Stimulated activated CD4-positive, alpha-beta T cell treated with anti-CD3 and anti-CD28 coated beads, TNF-alpha, amount 100 ng/mL, for 1 hour (primary cell): ENCODE measurements at regions not wholly inside any gene's neighbourhood (a gene's known extent, or its start where the extent isn't known, plus 50 kb on each side); places are given as distances from the start of the nearest gene placed in this dataset.

Experiments used
- DNase-seq, 3 donors: peaks; one replicate each; pipeline ENCODE4 v3.0.0-alpha.2; 2020; ENCODE audit warnings: low read depth in 3 of 3, low spot score in 1 of 3

GRCh38 chr6:163965426-163966348 lies 551.2 kb downstream of the QKI start:
- DNase-seq: no peak

GRCh38 chr6:163964789-163965188 lies 550.3 kb downstream of the QKI start:
- no peak for DNase-seq

- no peak for DNase-seq
Observed at GRCh38 chr6:163963205-163964120, 548.9 kb downstream of the QKI start.

GRCh38 chr6:163962627-163963117 lies 548.2 kb downstream of the QKI start:
- DNase-seq: no peak

GRCh38 chr6:163960128-163960527 lies 545.6 kb downstream of the QKI start:
- DNase-seq: no peak

- DNase-seq: no peak
Observed at GRCh38 chr6:163958646-163959045, 544.1 kb downstream of the QKI start.

- peak; percentile 9 to 26 (median 13) for DNase-seq
Observed at GRCh38 chr6:163956571-163957407, 542.3 kb downstream of the QKI start.

- DNase-seq: no peak
Observed at GRCh38 chr6:163955756-163956155, 541.2 kb downstream of the QKI start.

- no peak for DNase-seq
Observed at GRCh38 chr6:163955096-163955495, 540.6 kb downstream of the QKI start.

- no peak for DNase-seq
Observed at GRCh38 chr6:163954088-163954775, 539.7 kb downstream of the QKI start.

GRCh38 chr6:163952005-163952404 lies 537.5 kb downstream of the QKI start:
- DNase-seq: no peak

GRCh38 chr6:163951326-163951725 lies 536.8 kb downstream of the QKI start:
- DNase-seq: no peak

- DNase-seq: no peak
Observed at GRCh38 chr6:163950159-163950558, 535.6 kb downstream of the QKI start.

GRCh38 chr6:163949431-163949830 lies 534.9 kb downstream of the QKI start:
- DNase-seq: no peak

- DNase-seq: no peak
Observed at GRCh38 chr6:163948250-163948649, 533.7 kb downstream of the QKI start.

- no peak for DNase-seq
Observed at GRCh38 chr6:163947276-163947675, 532.8 kb downstream of the QKI start.

- no peak for DNase-seq
Observed at GRCh38 chr6:163946437-163946836, 531.9 kb downstream of the QKI start.

- no peak for DNase-seq
Observed at GRCh38 chr6:163945808-163946207, 531.3 kb downstream of the QKI start.

GRCh38 chr6:163944897-163945296 lies 530.4 kb downstream of the QKI start:
- no peak for DNase-seq
